ENCODE measurements at regions not wholly inside any gene's neighbourhood (a gene's known extent, or its start where the extent isn't known, plus 50 kb on each side); places are given as distances from the start of the nearest gene placed in this dataset.

- TF ChIP-seq ZNF518A (tag by site-specific recombination; conservative IDR thresholded peaks at IDR 0.05; ENCODE audit: low read depth) = no peak
- no peak for TF ChIP-seq RBAK (tag by site-specific recombination; IDR thresholded peaks at IDR 0.05)
Measured at GRCh38 chr3:84236261-84236660, 722.5 kb upstream of the CADM2 start (continued).

GRCh38 chr3:84245789-84246188 is 713.0 kb upstream of the CADM2 start:
- ChIA-PET POLR2A (no interaction called here), CTCF (no interaction called here)
- H3K4me3 ChIP-seq (ENCODE audit: low read depth, low read length) = no peak overlapping the region
- H3K9me3 ChIP-seq (ENCODE audit: control insufficient read depth, insufficient read depth, low read depth, low read length) = no peaks in the 10 kb centered on the region
- H3K27ac ChIP-seq (ENCODE audit: extremely low read depth, low read depth, low read length) = no peak overlapping the region
- TF ChIP-seq ZNF404 (tag by site-specific recombination; IDR thresholded peaks at IDR 0.05) (no peak), ZNF416 (tag by site-specific recombination; IDR thresholded peaks at IDR 0.05) (no peak), PRDM2 (tag by site-specific recombination; IDR thresholded peaks at IDR 0.05; ENCODE audit: borderline replicate concordance) (no peak), ZNF777 (tag by site-specific recombination; IDR thresholded peaks at IDR 0.05; ENCODE audit: borderline replicate concordance) (no peak)
- no peaks in the 10 kb centered on the region for H3K4me1 ChIP-seq (ENCODE audit: control insufficient read depth, insufficient read depth, low read length)
- no peaks in the 10 kb centered on the region for H3K36me3 ChIP-seq (ENCODE audit: control insufficient read depth in 2 of 2, insufficient read depth in 1 of 2, low read length in 2 of 2)

GRCh38 chr3:84260596-84260995 is 698.2 kb upstream of the CADM2 start:
- Histone ChIP-seq H3K4me1 (ENCODE audit: control insufficient read depth, insufficient read depth, low read length) (no peaks in the 10 kb centered on the region), H3K36me3 (ENCODE audit: control insufficient read depth in 2 of 2, insufficient read depth in 1 of 2, low read length in 2 of 2) (no peaks in the 10 kb centered on the region), H3K9me3 (ENCODE audit: control insufficient read depth, insufficient read depth, low read depth, low read length) (no peaks in the 10 kb centered on the region), H3K27ac (ENCODE audit: extremely low read depth, low read depth, low read length) (no peak overlapping the region), H3K4me3 (ENCODE audit: low read depth, low read length) (no peak overlapping the region)
- POLR2A ChIA-PET = no interaction called here
- CTCF ChIA-PET = no interaction called here
- TF ChIP-seq ZNF211 (tag by site-specific recombination; IDR thresholded peaks at IDR 0.05; ENCODE audit: low read depth) (no peak), GLI2 (tag by site-specific recombination; IDR thresholded peaks at IDR 0.05; ENCODE audit: borderline replicate concordance, low read depth) (no peak), ZNF433 (tag by site-specific recombination; IDR thresholded peaks at IDR 0.05; ENCODE audit: low read depth) (no peak), YY2 (tag by site-specific recombination; IDR thresholded peaks at IDR 0.05) (no peak), RBAK (tag by site-specific recombination; IDR thresholded peaks at IDR 0.05) (no peak), ZNF660 (tag by site-specific recombination; IDR thresholded peaks at IDR 0.05) (no peak), REST (tag by site-specific recombination; IDR thresholded peaks at IDR 0.05) (no peak), ZNF416 (tag by site-specific recombination; IDR thresholded peaks at IDR 0.05) (no peak), ZNF843 (tag by site-specific recombination; IDR thresholded peaks at IDR 0.05) (no peak), ZNF571 (tag by site-specific recombination; IDR thresholded peaks at IDR 0.05) (no peak), ZBTB1 (tag by site-specific recombination; IDR thresholded peaks at IDR 0.05) (no peak), SP3 (tag by site-specific recombination; IDR thresholded peaks at IDR 0.05) (no peak), ZNF202 (tag by site-specific recombination; IDR thresholded peaks at IDR 0.05; ENCODE audit: borderline replicate concordance) (no peak), REPIN1 (tag by site-specific recombination; IDR thresholded peaks at IDR 0.05; ENCODE audit: low read depth) (no peak), ZNF701 (tag by site-specific recombination; IDR thresholded peaks at IDR 0.05) (no peak), ZNF114 (tag by site-specific recombination; IDR thresholded peaks at IDR 0.05) (no peak)

All from HEK293 (cell line).